Hindlimb muscle (tissue), 1 donor: ENCODE measurements at regions not wholly inside any gene's neighbourhood (a gene's known extent, or its start where the extent isn't known, plus 50 kb on each side); places are given as distances from the start of the nearest gene placed in this dataset.

Source experiments
- DNase-seq: peaks from one replicate; pipeline ENCODE4 v3.0.0-alpha.2; 2013

DNA sequence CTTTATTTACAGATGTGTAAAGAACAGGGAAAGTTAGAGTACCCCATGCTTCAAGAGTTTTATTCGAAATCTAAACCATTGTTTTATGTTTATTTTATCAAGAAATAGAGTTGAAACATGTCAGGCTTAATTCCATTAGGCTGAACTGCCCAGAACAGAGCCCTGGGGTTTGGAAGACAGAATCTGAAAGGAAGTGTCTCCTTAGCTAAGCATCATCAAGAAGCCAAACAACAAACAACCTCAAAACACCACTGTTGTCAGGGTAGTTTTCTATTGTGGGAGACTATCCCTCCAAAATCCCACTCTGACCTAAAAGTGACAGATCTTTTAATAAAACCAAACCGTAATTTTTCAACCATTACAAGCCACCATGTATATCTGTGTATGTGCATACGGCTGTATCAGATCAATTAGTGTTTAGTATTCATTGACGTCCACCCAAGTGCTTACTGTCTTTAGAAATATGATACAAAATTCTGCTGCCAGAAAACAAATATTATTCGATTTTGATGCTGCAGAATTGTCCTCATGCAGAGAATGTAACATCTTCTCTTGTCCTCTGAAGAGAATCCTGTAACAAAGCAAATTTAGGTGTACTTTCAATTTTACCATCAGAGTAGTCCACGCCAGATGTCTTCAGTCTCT is 271.9 kb upstream of the TMEM161B start:
- no peak for DNase-seq

DNA sequence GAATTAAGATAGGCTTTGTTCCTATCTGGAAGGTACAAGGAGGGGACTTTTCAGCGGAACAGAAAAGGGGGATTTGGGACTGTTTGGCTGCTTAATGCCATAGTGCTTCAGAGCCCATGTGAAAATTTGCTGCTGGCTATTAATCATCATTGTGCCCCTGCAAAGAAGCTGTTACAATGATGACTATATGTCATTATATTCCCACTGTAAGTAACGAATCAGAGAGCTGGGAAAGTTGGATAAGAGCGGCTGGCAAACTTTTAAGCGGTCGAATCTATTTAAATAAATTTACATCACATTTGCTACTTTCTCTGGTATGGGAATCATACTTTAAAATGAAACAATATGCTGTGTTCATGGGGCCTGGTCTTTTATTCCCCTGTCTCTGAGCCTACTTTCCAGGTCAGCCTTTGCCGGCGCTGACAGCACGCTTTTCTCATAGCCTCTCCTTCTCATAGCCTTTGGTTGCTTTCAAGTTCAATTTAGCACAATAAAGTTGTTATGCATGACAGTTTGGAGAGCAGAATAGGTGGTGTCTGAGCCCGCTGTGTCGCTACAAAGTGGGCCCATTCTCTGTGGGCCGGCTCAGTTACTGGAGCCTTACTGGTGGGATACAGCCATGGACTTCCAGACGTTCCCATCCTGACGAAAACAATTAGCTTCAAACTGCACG is 271.2 kb upstream of the TMEM161B start:
- no peak for DNase-seq

DNA sequence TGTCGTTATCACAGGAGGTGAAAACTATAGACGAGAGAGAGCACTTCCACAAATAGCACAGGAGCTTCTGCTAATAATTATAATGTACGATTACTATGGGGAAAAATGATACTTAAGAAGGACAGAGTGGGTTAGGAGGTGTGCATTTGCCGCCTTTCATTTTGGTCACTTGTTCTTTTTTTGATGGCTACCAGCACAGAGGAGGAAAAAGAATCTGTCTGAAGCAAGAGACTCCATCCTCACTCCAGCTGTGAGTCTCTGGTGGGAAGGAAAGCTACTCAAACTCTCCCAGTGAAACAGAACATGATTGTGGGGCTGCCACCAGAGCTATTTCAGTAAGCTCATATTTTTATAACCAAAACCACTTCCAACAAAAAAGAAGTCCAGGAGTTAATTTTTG is 270.4 kb upstream of the TMEM161B start:
- DNase-seq = no peak

DNA sequence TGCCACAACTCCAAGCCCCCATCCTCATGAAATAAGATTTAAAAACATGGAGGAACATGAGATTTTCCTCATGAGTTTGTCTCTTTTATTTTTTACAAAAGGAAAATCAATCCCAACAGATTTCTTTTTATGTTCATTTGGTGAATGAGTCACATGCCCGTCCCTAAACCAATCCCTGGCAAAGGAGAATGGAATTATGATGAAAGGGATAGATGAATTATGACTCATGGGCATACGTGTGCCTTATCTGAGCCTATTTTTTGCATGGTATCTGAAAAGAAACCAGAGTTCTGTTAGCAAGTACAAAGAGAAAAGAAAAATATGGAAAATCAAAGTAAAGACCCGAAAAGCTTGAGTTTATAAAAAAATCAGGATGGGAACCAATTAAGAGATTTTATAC is 267.5 kb upstream of the TMEM161B start:
- DNase-seq = no peak

DNA sequence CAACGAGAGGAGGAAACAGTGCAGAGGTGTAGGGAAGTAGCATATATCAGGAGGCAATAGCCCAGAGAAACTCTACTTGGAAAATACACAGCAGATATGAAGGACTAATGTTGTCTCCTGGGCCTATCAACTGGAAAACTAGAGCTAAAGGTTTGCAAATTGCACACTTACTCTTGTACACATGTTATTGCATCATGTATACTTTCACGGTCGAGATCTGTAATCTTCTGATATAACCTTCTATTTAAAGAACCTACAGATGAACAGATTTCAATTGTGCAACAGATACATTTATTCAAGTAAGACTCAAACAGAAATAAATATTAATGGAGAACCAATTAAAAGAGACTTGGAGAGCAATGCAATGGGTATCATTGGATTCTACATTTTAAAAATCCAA is 256.3 kb upstream of the TMEM161B start:
- DNase-seq = no peak

DNA sequence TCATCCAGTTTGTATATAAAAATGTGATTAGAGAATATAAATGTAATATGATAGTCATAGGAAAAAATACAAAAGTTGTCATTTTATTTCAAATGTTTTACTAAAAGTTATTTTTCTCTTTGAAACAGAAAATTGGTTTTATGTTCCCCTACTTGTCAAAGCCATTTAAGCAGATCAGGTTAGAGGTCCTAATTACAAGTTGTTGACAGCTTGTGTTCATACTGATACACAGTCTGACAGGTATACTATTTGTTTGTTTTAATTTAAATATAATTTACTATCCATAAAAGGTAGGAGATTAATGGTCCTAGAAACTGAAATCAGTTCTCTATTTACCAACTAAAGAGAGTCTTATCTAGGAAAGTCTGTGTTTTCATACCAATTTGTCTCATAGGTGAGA is 250.4 kb upstream of the TMEM161B start:
- DNase-seq = no peak

DNA sequence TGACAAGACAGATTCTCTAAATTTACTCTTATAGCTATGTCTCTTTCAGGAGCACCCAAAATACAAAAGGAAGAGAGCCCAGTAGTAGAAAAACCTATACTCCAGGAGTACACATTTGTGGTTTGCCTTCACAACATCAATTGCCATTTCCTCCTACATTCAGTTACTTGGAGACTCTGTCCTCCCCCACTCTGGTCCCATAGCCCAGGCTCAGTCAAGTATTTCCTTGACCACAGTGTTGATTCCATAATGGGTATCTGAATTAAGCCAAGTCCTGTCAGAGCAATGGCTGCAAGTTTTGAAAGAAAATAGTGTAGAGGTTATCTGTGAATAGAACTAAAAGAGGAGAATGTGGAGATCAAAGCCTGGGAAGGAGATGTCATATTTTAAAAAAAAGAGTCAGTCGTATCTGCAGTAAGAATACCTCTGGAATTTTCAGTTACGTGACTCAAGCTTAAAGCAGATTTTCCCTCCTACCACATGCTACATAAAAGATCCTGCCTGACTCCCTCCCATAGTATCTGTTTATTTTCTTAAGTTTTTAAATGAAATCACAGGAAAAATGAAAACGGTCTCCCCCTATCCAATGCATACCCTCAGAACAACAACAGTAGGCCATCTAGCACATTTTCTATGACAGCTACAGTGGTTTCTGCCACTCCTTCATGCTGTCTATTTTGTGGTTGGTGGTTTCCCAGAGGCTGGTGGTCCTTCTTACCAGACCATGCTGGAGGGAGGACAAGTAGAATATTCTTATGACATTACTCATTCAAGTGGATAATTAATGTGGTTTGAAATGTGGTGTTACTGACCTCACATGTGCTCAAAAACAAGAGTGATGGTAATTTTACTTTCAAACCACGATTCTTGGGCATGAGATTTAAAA is 249.7 kb upstream of the TMEM161B start:
- no peak for DNase-seq

DNA sequence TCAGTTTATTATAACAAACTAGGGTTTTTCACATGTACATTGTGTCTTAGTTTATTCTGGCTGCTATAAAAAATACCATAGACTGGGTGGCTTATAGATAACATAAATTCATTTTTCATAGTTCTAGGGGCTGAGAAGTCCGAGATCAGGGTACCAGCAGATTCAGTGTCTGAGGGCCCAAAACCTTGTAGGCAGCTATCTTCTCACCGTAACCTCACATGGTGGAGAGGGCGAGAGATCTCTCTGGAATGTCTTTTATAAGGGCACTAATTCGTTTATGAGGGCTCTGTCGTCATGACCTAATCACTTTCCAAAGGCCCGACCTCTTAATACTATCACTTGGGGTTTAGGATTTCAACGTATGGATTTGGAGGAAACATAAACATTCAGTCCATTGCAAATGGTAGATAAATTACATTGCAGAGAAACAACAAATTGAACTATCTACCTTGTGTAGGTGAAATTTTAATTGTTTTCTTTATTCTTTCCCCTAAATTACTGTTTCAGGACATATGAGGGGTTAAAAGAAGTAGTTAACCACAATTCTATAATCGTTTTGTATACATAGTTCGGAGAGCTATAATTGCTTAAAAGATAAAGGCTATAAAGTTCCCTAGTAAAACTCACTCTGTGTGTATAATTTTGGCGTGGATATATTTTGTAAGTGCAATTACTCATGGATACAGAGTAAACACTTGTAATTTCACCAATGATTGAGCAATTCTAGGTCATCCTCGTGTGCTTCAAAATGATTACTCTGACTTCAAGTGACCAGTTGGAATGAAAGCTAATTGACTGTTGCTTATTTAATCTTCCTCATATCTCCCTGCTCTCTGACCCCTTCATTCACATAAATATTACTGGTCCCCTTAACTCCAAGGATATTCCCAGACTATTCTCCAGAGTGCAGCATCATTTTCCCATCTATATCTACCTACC is 247.5 kb upstream of the TMEM161B start:
- DNase-seq = no peak

DNA sequence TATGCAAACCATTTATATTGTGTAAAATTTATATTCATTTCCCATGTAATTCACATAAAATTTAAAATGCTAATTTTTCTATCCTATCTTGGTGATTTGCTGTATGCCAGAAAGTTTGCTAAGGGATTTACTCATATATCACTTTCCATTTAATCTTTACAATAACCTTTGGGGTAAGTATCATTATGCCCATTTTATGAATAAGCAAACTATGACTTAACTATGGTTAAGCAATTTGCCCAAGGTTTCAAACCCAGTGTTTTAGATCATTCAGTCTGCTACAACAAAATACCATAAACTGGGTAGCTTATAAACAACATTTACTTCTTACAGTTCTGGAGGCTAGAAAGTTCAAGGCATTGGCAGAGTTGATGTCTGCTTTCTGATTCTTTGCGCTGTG is 246.4 kb upstream of the TMEM161B start:
- DNase-seq = no peak

DNA sequence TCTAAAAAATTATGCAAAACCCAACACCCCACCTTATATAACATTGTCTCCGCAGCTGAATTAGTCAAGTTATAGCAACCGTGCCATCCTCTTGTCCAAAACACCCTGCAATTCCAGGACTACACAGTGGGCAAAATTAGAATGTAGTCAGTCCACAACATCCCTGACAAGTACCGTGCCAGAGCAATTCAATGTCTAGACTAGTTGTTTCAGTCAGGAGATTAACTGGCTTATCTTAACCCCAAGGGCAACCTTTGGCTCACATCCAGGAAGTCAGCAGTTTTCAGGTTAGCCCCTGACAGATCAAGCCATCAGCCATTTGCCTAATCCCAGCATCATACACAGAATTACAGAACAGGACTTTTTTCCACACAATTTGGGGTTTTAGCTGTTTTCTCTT is 240.8 kb upstream of the TMEM161B start:
- DNase-seq = no peak

DNA sequence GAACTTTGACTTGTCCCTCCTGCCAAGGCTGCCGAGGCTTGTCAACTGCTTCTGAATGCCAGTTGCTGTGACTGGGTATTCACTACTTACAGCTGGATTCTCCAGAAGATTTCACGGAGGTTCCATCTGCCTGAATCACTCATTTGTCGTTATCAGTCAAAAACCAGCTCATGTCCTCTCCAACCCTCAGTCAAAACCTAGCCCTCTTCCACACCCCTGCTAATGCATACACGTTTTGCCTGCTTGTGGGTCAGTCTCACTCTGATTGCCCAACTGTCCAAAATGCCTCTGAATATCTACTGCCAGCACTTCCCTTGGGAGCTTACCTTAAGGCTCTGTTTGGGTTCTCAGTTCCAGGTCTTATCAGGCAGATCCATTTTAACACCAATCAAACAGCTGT is 238.6 kb upstream of the TMEM161B start:
- DNase-seq = no peak

DNA sequence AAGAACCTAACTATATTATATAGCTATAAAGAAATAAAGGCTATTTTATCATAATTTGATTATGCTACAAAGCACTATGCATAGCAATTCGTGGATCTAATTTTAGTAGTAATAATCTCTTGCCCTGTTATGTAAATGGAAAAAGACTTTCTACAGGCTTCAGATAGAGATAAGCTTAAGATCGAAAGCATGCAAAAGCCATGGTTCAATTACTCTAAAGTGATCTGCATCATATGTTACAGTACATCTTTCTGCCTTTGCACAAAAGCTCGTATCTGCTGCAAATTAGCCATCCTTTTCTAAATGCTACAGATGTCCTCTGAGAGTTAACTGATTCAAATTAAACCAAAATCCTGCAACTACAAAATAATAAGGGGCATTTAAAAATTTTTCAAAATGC is 234.8 kb upstream of the TMEM161B start:
- no peak for DNase-seq

DNA sequence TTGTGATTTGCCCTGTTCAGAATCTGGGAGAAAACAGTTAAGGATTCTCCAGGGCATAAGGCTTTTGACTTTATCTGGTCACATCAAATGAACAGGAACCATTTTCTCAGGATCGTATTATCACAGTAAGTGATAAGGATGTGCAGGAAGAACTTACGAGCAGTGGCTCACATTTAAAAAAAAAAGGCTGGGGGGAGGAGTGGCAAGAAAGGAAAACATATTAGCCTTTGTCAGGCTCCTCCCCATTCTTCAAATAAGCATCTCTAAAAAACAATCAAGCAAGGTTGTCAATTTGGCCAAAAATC is 234.3 kb upstream of the TMEM161B start:
- no peak for DNase-seq

DNA sequence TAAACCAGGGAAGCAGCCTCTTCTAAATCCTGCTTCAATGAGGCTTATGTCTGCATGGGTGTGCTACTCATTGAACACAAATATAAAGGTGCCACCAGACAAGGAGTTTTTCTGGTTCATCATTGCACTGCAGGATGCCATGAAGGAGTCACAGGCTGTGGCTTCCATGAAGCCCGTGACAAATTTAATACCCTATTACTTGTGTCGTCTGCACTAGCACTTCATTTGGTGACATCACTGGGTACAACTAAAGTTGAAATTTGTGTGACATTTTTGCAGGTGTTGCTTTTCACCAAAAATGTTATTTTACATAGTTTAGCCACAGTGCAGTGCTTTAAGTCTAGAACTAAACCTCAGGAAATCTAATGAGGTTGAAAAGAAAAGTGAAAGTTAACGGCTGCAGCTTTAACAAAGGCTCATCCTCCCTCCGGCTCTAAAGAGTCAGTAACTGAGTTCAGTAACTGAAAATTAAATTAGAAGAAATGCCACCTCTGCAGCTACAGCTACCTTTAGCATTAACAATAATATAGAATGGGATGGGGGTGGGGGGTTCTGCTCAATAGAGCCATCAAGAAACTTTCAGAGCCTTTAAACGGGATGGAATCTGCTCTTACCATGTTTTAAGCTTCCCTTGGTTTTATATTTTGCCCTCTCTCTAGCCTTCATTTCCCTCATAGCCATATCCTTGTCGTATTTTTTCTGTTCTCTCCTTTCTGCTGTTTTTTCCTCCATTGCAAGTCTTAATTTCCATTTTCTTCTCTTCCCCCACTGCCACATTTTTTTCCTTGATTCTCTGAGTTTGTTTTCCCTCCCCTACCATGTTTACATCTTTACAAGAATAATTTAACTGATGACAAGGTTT is 233.8 kb upstream of the TMEM161B start:
- no peak for DNase-seq

DNA sequence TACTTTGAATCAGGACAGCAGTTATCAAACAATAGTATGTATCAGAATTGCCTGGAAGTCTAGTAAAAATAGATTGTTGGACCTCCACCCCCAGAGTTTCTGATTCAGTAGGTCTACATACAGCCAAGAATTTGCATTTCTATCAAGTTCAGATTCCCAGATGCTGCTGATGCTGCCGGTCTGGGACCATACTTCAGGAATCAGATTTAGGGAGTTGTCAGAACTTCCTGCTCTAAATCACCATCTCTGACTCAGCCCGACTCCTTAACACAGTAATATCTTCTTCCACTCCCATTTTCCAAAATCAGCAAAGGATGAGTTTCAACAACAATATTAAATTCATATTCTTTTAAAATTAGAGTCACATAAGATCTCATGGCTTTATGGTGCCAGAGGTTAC is 227.2 kb upstream of the TMEM161B start:
- DNase-seq = no peak

DNA sequence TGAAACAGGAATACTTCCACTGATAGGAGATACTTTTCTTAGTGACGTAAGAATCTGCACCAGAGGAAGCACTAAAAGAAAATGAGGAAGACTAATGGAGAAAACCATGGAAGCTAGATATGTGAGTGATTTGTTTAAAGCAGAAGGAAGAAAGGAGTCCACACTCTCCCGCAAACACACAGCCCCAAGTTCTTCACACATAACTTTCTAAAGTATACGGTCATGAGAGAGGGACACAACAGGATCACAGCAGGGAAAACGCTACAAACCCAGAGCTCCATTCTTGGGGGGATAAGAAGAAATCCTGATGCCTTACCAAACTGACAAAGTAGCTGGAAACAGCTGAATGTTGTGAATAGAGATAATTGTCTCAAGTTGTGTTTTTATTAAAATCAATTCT is 222.2 kb upstream of the TMEM161B start:
- no peak for DNase-seq

DNA sequence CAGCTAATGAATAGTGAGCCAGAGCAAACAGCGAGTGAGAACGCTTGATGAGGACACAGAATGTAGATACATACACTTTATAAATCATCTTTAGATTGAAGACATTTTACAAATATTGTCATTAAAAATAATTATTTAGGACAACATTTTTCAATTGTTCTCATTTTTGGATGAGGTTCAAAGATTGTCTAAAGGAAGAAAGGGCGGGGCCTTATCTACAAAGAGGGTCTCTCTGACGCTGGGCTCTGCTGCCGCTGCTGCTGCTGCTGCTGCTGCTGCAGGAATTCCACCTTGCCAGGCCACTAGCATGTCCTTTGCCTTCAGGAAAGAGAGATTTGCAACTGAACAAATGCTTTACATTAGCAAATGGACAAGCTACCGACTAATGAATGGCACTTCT is 220.7 kb upstream of the TMEM161B start:
- no peak for DNase-seq

DNA sequence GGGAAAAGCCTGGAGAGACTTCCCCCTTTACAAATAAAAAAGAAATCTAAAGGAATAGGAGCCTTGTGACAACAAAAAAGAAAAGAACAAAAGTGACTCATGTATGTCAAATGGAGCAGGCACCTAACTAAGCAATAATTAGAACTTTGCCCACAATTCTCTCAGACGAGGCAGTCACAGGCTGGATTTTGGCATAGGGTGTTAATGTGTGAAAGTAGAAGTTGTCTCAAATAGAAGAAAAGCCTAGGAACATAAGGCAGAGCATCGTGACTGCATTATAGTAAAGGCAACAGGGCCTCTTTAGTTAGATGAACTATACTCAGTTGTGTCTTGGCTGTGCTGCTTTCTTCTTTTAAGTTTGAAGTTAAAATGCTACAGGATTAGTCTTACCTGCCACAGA is 219.9 kb upstream of the TMEM161B start:
- no peak for DNase-seq

DNA sequence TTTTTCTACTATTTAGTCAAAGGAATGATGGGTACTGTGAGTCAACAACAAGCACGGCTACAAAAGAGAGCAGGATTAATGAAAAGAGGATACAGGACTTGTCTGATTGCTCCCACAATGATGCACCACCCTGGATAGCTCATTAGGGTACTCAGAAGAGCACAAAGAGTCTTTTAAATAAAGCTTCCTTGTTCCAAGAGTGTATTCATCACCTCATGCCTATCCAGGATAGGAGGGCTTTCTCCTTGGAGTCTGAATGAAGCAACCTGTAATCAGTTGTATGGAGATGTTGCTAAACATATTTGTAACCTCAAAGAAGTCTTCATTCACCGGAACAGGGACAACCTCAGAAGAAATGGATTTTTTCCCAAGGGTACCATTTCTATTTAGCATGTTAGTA is 219.5 kb upstream of the TMEM161B start:
- no peak for DNase-seq

DNA sequence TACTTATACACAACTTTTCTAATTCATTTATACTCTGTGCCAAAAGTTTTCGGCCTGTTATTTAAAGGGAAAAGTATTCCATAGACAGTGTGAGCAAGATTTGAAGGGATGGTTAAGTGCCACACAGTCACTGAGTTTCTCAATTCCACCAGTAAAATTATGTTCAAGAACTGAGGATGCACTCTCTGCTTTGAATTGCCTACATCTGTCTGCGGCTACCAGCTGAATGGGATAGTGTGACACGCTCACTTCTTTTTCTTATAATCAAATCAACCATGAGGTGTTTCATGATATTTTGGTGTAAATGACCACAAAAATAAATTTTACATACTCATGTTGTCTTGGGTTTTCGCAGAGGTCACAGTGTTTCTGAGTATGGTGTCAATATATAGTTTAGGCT is 218.4 kb upstream of the TMEM161B start:
- DNase-seq = no peak

DNA sequence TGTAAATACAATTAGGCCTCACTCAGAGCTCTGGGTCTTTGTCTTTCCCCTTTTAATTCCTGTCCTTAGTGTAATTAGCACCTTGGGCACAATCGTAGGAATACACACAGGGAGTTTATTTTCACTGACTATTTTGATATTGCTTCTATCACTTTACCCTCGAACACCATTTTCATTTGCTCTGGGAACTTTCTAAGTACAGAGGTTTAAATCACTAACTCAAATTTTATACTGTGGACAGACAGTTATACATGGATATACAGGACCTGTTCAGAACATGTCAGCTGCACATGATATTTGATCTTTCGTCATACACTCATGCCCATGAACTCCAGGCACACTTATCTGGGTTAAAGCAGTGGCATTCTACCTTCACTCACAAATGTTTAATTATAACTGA is 217.8 kb upstream of the TMEM161B start:
- DNase-seq = no peak

DNA sequence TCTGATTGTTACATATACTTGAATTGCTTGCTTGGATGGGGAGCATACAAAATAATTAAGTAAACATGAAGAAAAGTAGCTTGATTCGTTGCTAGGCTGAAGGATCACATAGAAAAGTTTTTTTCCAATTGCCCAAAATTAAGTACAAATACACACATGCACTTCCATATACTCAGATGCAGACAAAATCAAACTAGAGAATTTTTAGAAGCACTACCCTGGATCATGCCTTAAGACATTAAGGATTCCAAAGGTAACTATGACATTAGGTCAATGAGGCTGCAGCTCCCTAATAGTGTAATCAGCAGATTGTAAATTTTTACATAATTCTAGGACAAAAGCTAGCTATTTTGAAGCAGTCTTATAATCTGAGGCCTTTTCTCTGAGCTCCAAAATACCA is 216.9 kb upstream of the TMEM161B start:
- no peak for DNase-seq
